ENCODE measurements at regions not wholly inside any gene's neighbourhood (a gene's known extent, or its start where the extent isn't known, plus 50 kb on each side); places are given as distances from the start of the nearest gene placed in this dataset.

- in situ Hi-C loops (cut with MboI; ENCODE audit: low pct_ligation_motif_present in 1 of 4, low pct_unique_long_range_greater_than_20kb in 1 of 4, low sequenced_read_pairs in 3 of 4) = no loop called here
- no peak for DNase-seq
- Histone ChIP-seq H3K4me3 (no peak overlapping the region), H3K27ac (no peak overlapping the region), H3K36me3 (no peaks in the 10 kb centered on the region), H3K9me3 (no peaks in the 10 kb centered on the region), H3K27me3 (no peaks in the 10 kb centered on the region), H3K4me1 (no peaks in the 10 kb centered on the region)
- TF ChIP-seq POLR2AphosphoS5 (IDR thresholded peaks at IDR 0.05) (no peak), POLR2A (IDR thresholded peaks at IDR 0.05) (no peak), CTCF (IDR thresholded peaks at IDR 0.05) (no peak)
- intact Hi-C loops (cut with DNase I; ENCODE audit: low total_unique reads) = no loop called here
- 60% methylated on average over 1 of the region's 1 CpG for WGBS, 2 donors (ENCODE audit: low coverage in 1 of 2)
Observed at GRCh38 chr11:42646959-42647358, 664.8 kb upstream of the API5 start.

GRCh38 chr11:42647993-42648392, 663.8 kb upstream of the API5 start:
- no peak overlapping the region for H3K27ac ChIP-seq
- intact Hi-C loops (cut with DNase I; ENCODE audit: low total_unique reads) = no loop called here
- DNase-seq = no peak
- H3K4me3 ChIP-seq = no peak overlapping the region
- H3K9me3 ChIP-seq = no peaks in the 10 kb centered on the region
- no peak for TF ChIP-seq EP300 (IDR thresholded peaks at IDR 0.05; ENCODE audit: low read depth)
- no peak for TF ChIP-seq POLR2AphosphoS5 (IDR thresholded peaks at IDR 0.05)
- TF ChIP-seq POLR2A (IDR thresholded peaks at IDR 0.05) = no peak
- no peak for TF ChIP-seq CTCF (IDR thresholded peaks at IDR 0.05)
- in situ Hi-C loops (cut with MboI; ENCODE audit: low pct_ligation_motif_present in 1 of 4, low pct_unique_long_range_greater_than_20kb in 1 of 4, low sequenced_read_pairs in 3 of 4) = no loop called here
- WGBS, 2 donors (ENCODE audit: low coverage in 1 of 2) = 67 to 70% methylated on average over 3 of the region's 3 CpGs
- H3K36me3 ChIP-seq = no peaks in the 10 kb centered on the region
- H3K27me3 ChIP-seq = no peaks in the 10 kb centered on the region
- no peaks in the 10 kb centered on the region for H3K4me1 ChIP-seq

GRCh38 chr11:42651621-42652020, 660.2 kb upstream of the API5 start:
- Histone ChIP-seq H3K27ac (no peak overlapping the region), H3K4me1 (no peaks in the 10 kb centered on the region), H3K36me3 (no peaks in the 10 kb centered on the region), H3K27me3 (no peaks in the 10 kb centered on the region), H3K9me3 (no peaks in the 10 kb centered on the region), H3K4me3 (no peak overlapping the region)
- TF ChIP-seq POLR2AphosphoS5 (IDR thresholded peaks at IDR 0.05) (no peak), POLR2A (IDR thresholded peaks at IDR 0.05) (no peak), CTCF (IDR thresholded peaks at IDR 0.05) (no peak), EP300 (IDR thresholded peaks at IDR 0.05; ENCODE audit: low read depth) (no peak)
- DNase-seq = no peak
- in situ Hi-C loops (cut with MboI; ENCODE audit: low pct_ligation_motif_present in 1 of 4, low pct_unique_long_range_greater_than_20kb in 1 of 4, low sequenced_read_pairs in 3 of 4) (no loop called here), intact Hi-C loops (cut with DNase I; ENCODE audit: low total_unique reads) (no loop called here)

- in situ Hi-C loops (cut with MboI; ENCODE audit: low pct_ligation_motif_present in 1 of 4, low pct_unique_long_range_greater_than_20kb in 1 of 4, low sequenced_read_pairs in 3 of 4) = no loop called here
- DNase-seq = no peak
- no peaks in the 10 kb centered on the region for H3K36me3 ChIP-seq
- 65% methylated on average over 3 of the region's 3 CpGs; no CpG with 5 or more reads in 1 of the 2 donors for WGBS, 2 donors (ENCODE audit: low coverage in 1 of 2)
- H3K4me1 ChIP-seq = no peaks in the 10 kb centered on the region
- no peaks in the 10 kb centered on the region for H3K9me3 ChIP-seq
- TF ChIP-seq CTCF (IDR thresholded peaks at IDR 0.05) (no peak), POLR2AphosphoS5 (IDR thresholded peaks at IDR 0.05) (no peak), EP300 (IDR thresholded peaks at IDR 0.05; ENCODE audit: low read depth) (no peak), POLR2A (IDR thresholded peaks at IDR 0.05) (no peak)
- intact Hi-C loops (cut with DNase I; ENCODE audit: low total_unique reads) = no loop called here
- H3K27me3 ChIP-seq = no peaks in the 10 kb centered on the region
- H3K27ac ChIP-seq = no peak overlapping the region
- H3K4me3 ChIP-seq = no peak overlapping the region
Observed at GRCh38 chr11:42657169-42657568, 654.6 kb upstream of the API5 start.

All from transverse colon (tissue), 4 donors.